ENCODE measurements at regions not wholly inside any gene's neighbourhood (a gene's known extent, or its start where the extent isn't known, plus 50 kb on each side); places are given as distances from the start of the nearest gene placed in this dataset.

- ChIA-PET POLR2A (no interaction called here), CTCF (interaction anchor here (1.1 kb wide), 1 partner anchor 301 kb away, joined by 3 read pairs; no protein-coding TSS in a partner anchor)
- no peak for TF ChIP-seq PRRX2 (CRISPR knock-in tag; IDR thresholded peaks at IDR 0.05)
- TF ChIP-seq SP1 (CRISPR knock-in tag; conservative IDR thresholded peaks at IDR 0.05) = no peak
- TF ChIP-seq ATF1 (CRISPR knock-in tag; IDR thresholded peaks at IDR 0.05) = no peak
- no peak for TF ChIP-seq JUN (CRISPR knock-in tag; IDR thresholded peaks at IDR 0.05)
- TF ChIP-seq HMGA2 (CRISPR knock-in tag; IDR thresholded peaks at IDR 0.05) = no peak
- TF ChIP-seq ERG (CRISPR knock-in tag; IDR thresholded peaks at IDR 0.05) = no peak
- no peak for TF ChIP-seq ZNF263 (CRISPR knock-in tag; IDR thresholded peaks at IDR 0.05; ENCODE audit: low read depth)
- no peak for TF ChIP-seq PRDM15 (CRISPR knock-in tag; IDR thresholded peaks at IDR 0.05)
- TF ChIP-seq CREB1 (CRISPR knock-in tag; IDR thresholded peaks at IDR 0.05) = no peak
- TF ChIP-seq GTF2I (CRISPR knock-in tag; conservative IDR thresholded peaks at IDR 0.05) = no peak
- no peak for TF ChIP-seq FOXP4 (CRISPR knock-in tag; IDR thresholded peaks at IDR 0.05)
- no peak for TF ChIP-seq USF1 (CRISPR knock-in tag; IDR thresholded peaks at IDR 0.05)
- TF ChIP-seq E2F1 (CRISPR knock-in tag; IDR thresholded peaks at IDR 0.05) = no peak
- no peak for TF ChIP-seq ATF2 (CRISPR knock-in tag; IDR thresholded peaks at IDR 0.05; ENCODE audit: borderline replicate concordance, low read depth)
- TF ChIP-seq ZNF532 (CRISPR knock-in tag; IDR thresholded peaks at IDR 0.05; ENCODE audit: borderline replicate concordance) = no peak
- ATAC-seq = no peak
- DNase-seq (ENCODE audit: low spot score) = no peak
- H3K27ac Mint-ChIP-seq = no peak overlapping the region
- H3K36me3 Mint-ChIP-seq = peaks cover 2% of the 10 kb centered on the region; the same call in 1 of the 2 replicates
- H3K4me1 Mint-ChIP-seq = peaks cover 12% of the 10 kb centered on the region
- H3K9me3 Mint-ChIP-seq = peaks cover 11% of the 10 kb centered on the region
- no peak overlapping the region for H3K4me3 Mint-ChIP-seq
- no peaks in the 10 kb centered on the region for H3K27me3 Mint-ChIP-seq (ENCODE audit: low read depth)
Observed at GRCh38 chr17:14854691-14855090, 410.4 kb downstream of the PMP22 start.

Data from WTC11 (cell line).